Stimulated activated naive CD8-positive, alpha-beta T cell treated with anti-CD3 and anti-CD28 coated beads, Interleukin-15, amount 100 ng/mL, for 72 hours (primary cell): ENCODE measurements at regions not wholly inside any gene's neighbourhood (a gene's known extent, or its start where the extent isn't known, plus 50 kb on each side); places are given as distances from the start of the nearest gene placed in this dataset.
A peak's percentile ranks its signal among the peaks of the same experiment; 100 is the strongest.

ENCODE experiments used
- ATAC-seq: fragments of 150-1000 bp; cut with Tn5 transposase; 2 replicates; pipeline ENCODE4 v1.10.0; 2021; ENCODE audit warnings: mild to moderate bottlenecking, moderate library complexity
- DNase-seq, 2 donors: peaks; one replicate each; pipeline ENCODE4 v3.0.0; 2021 to 2022
- H3K27ac Mint-ChIP-seq, 2 donors: one replicate each; pipeline ENCODE4 v1.8.0; 2022; ENCODE audit warnings: mild to moderate bottlenecking in 2 of 2, mixed read lengths in 2 of 2, moderate library complexity in 2 of 2
- H3K27me3 Mint-ChIP-seq: one replicate; pipeline ENCODE4 v1.8.0; 2022; ENCODE audit warnings: mixed read lengths
- H3K4me1 Mint-ChIP-seq: one replicate; pipeline ENCODE4 v1.8.0; 2022; ENCODE audit warnings: mild to moderate bottlenecking, mixed read lengths
- H3K4me3 Mint-ChIP-seq, 2 donors: one replicate each; pipeline ENCODE4 v1.8.0; 2022; ENCODE audit warnings: mild to moderate bottlenecking in 2 of 2, mixed read lengths in 2 of 2, moderate library complexity in 1 of 2
- H3K9me3 Mint-ChIP-seq, 2 donors: one replicate each; pipeline ENCODE4 v1.8.0; 2022; ENCODE audit warnings: mixed read lengths in 2 of 2

DNA sequence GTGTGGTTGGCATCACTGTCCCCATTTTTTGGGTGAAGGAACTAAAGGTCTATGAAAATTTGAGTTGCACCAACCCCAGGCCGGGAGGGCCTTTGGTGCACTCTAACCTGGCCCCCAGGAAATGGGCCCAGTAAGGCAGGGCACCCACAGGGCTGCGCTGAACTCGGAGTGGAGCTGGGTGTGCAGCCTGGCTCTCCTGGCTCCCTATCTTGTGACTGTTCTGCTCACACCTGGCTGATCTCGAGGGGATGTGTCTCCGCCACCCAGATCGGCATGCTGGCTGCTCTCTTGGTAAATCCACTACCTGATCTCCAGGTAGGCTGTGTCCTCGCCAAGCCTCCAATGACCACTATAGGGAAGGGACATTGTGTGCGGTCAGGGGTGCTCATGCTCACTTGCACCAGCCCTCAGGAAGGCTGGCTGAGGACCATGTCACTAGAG lies 259.8 kb downstream of the NSG2 start:
- H3K9me3 Mint-ChIP-seq: no peaks in the 10 kb centered on the region
- ATAC-seq: no peak
- peaks cover 48% of the 10 kb centered on the region for H3K27me3 Mint-ChIP-seq
- no peak for DNase-seq
- no peak overlapping the region for H3K27ac Mint-ChIP-seq
- no peaks in the 10 kb centered on the region for H3K4me1 Mint-ChIP-seq
- H3K4me3 Mint-ChIP-seq: no peak overlapping the region

GRCh38 chr5:174306345-174307030 lies 261.0 kb downstream of the NSG2 start:
- Mint-ChIP-seq H3K4me3 (no peak overlapping the region), H3K9me3 (no peaks in the 10 kb centered on the region), H3K27me3 (peaks cover 60% of the 10 kb centered on the region)

DNA sequence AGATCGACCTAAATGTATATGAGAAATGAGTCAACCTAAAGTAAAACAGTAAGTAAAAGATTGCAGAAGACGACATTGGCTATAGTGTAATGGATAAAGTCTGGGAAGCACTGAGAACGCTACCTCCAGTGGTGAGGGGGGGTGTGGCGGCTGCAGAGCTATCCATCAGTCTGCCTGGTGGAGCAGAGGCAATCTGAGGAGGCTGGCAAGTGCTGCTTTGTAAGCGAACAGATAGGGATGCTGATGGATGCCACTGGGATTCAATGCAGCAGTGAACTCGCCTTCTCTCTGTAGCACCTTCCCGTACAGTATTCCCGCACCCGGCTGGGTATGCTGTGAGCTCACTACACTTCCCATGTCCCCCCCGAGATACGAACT lies 261.5 kb downstream of the NSG2 start:
- H3K27ac Mint-ChIP-seq: no peak overlapping the region
- ATAC-seq (no peak), DNase-seq (no peak)
- no peak overlapping the region for H3K4me3 Mint-ChIP-seq
- peaks cover 61% of the 10 kb centered on the region for H3K27me3 Mint-ChIP-seq
- H3K4me1 Mint-ChIP-seq: no peaks in the 10 kb centered on the region
- no peaks in the 10 kb centered on the region for H3K9me3 Mint-ChIP-seq

More at GRCh38 chr5:174306345-174307030, 261.0 kb downstream of the NSG2 start:
- DNase-seq (no peak), ATAC-seq (no peak)
- Mint-ChIP-seq H3K4me1 (no peaks in the 10 kb centered on the region), H3K27ac (peak overlapping the region in 1 of 2 donors; percentile 29)

GRCh38 chr5:174307656-174308271 lies 262.3 kb downstream of the NSG2 start:
- H3K4me3 Mint-ChIP-seq: no peak overlapping the region
- H3K27me3 Mint-ChIP-seq: peaks cover 61% of the 10 kb centered on the region
- no peaks in the 10 kb centered on the region for H3K4me1 Mint-ChIP-seq
- H3K9me3 Mint-ChIP-seq: no peaks in the 10 kb centered on the region
- ATAC-seq: no peak
- DNase-seq: no peak
- H3K27ac Mint-ChIP-seq: no peak overlapping the region

DNA sequence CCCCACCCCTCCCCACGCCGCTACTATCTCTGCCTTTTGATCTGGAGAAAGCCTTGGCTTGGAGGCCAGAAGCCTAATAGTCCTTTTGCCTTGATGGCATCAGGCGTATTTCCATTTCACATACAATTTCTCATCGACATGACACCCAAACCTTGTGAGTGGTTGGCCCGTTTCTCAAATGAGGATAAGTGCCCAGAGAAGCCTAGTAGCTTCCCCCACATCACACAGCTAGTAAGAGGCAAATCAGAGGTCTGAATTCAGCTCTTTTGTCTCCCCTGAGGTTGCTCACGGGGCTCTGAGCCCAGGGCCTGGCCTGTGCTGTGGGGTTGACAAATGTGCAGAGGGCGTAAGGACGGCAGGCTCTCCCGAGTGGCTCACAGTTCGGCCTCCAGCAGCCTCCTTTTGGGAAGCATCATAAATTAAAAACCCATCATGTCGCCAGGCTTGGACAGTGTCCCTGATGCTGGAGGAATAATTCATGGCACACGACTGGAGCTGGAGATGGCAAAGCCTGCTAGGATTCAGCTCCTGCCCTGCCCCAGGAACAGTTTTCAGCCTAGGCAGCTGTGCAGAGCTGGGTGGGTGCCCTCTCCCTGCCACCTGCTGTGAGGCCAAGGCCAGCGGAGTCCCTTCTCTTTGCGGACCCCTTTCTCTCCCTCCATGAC lies 263.8 kb downstream of the NSG2 start:
- H3K27ac Mint-ChIP-seq: peak overlapping the region in 1 of 2 donors; percentile 65
- H3K9me3 Mint-ChIP-seq: no peaks in the 10 kb centered on the region
- no peak overlapping the region for H3K4me3 Mint-ChIP-seq
- no peaks in the 10 kb centered on the region for H3K4me1 Mint-ChIP-seq
- ATAC-seq (no peak), DNase-seq (no peak)
- H3K27me3 Mint-ChIP-seq: peaks cover 63% of the 10 kb centered on the region

- DNase-seq: no peak
- Mint-ChIP-seq H3K9me3 (no peaks in the 10 kb centered on the region), H3K4me3 (no peak overlapping the region), H3K27ac (no peak overlapping the region), H3K4me1 (no peaks in the 10 kb centered on the region), H3K27me3 (peaks cover 73% of the 10 kb centered on the region)
- no peak for ATAC-seq
Observed at GRCh38 chr5:174310243-174310642, 264.7 kb downstream of the NSG2 start.

DNA sequence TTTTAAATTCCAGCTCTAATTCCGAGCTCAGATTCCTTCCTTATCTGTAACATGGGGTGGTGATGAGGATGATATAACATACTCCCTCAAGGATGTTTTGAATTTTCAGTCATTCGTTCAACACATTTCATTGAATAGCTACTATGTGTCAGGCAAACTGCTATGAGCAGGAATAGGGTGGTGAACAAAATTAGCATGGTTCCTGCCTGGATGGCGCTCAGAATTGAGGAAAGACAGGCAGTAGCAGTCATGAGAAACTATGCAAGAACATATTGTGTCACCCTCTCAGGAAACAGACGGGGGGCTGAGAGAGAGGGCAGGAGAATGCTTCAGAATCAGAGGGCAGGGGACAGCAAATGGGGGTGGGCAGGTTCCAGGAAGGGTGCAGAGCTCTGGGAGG lies 265.2 kb downstream of the NSG2 start:
- DNase-seq: no peak
- Mint-ChIP-seq H3K27me3 (peaks cover 73% of the 10 kb centered on the region), H3K4me1 (no peaks in the 10 kb centered on the region), H3K27ac (no peak overlapping the region), H3K9me3 (no peaks in the 10 kb centered on the region), H3K4me3 (no peak overlapping the region)
- no peak for ATAC-seq

GRCh38 chr5:174311121-174311520 lies 265.6 kb downstream of the NSG2 start:
- peak; percentile 30 for ATAC-seq
- Mint-ChIP-seq H3K4me3 (no peak overlapping the region), H3K4me1 (no peaks in the 10 kb centered on the region), H3K9me3 (no peaks in the 10 kb centered on the region), H3K27me3 (peaks cover 70% of the 10 kb centered on the region), H3K27ac (no peak overlapping the region)
- DNase-seq: no peak

- Mint-ChIP-seq H3K9me3 (no peaks in the 10 kb centered on the region), H3K4me1 (no peaks in the 10 kb centered on the region), H3K4me3 (peak overlapping the region in 1 of 2 donors; percentile 34), H3K27me3 (peaks cover 65% of the 10 kb centered on the region), H3K27ac (no peak overlapping the region)
- DNase-seq (peak; percentile 61 to 69), ATAC-seq (peak; percentile 75)
Observed at GRCh38 chr5:174311531-174312269, 266.2 kb downstream of the NSG2 start.

DNA sequence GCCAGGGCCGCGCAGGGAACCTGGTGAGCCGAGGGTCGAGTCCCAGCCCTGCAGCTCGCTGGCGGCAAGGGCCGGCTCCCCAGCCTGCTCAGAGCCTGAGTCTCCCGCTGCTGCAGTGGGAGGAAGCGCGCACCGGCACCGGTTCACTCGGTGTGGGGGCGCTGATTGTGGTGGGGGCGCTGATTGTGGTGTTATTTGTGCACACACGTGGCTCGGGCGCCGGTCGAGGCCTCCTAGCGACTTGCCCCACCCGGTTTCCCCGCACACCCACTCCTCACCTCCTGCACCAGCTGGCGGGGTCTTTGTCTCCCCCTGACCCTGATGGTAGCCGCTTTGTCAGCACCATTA lies 266.7 kb downstream of the NSG2 start:
- Mint-ChIP-seq H3K9me3 (no peaks in the 10 kb centered on the region), H3K4me3 (no peak overlapping the region), H3K27ac (no peak overlapping the region), H3K27me3 (peaks cover 65% of the 10 kb centered on the region), H3K4me1 (no peaks in the 10 kb centered on the region)
- ATAC-seq (no peak), DNase-seq (no peak)

DNA sequence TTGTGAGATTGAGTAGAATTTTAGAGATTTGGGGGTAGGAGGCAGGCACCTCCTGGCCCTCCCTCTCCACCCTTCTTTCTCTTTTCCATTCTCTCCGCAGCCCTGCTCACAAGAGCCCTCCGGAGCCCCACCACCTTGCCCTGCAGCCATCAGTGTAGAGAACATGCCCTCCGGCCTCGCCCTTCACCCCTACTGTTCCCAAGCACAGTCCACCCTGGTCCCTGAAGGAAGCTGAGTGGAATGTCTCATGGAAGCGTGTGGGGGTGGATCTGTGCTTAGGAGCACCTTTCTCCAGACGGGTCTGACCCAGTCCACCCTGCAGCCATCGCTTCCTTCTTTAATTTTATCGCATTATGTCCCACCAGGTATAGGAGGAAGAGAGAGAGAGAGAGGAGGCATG lies 267.1 kb downstream of the NSG2 start:
- no peak overlapping the region for H3K27ac Mint-ChIP-seq
- H3K27me3 Mint-ChIP-seq: peaks cover 65% of the 10 kb centered on the region
- no peaks in the 10 kb centered on the region for H3K9me3 Mint-ChIP-seq
- no peak overlapping the region for H3K4me3 Mint-ChIP-seq
- DNase-seq (no peak), ATAC-seq (no peak)
- H3K4me1 Mint-ChIP-seq: no peaks in the 10 kb centered on the region

DNA sequence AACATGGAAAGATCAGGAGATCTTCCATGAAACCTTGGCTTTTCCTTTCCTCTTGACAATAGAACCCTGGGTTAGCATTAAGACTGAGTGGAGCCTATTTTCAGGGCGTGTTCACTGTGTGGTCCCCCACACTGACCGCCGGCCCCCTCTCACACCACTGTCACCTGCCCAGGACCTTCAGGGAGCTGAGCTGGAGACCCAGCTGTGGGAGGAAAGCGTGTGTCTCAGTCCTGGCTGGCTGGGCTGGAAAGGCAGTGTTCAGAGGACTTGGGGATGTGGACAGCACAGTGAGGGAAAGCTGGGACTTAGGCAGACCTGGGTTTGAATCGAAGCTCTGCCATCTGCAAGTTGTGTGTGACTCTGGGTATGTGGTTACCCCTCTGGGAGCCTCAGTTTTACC lies 268.1 kb downstream of the NSG2 start:
- peaks cover 65% of the 10 kb centered on the region for H3K27me3 Mint-ChIP-seq
- ATAC-seq: no peak

GRCh38 chr5:174314261-174314660 lies 268.8 kb downstream of the NSG2 start:
- no peaks in the 10 kb centered on the region for H3K4me1 Mint-ChIP-seq
- H3K4me3 Mint-ChIP-seq: no peak overlapping the region
- H3K9me3 Mint-ChIP-seq: no peaks in the 10 kb centered on the region
- H3K27ac Mint-ChIP-seq: peak overlapping the region in 1 of 2 donors; percentile 28
- no peak for ATAC-seq
- DNase-seq: no peak
- peaks cover 67% of the 10 kb centered on the region for H3K27me3 Mint-ChIP-seq

More for the DNA sequence above, 268.1 kb downstream of the NSG2 start:
- no peak for DNase-seq
- Mint-ChIP-seq H3K4me3 (no peak overlapping the region), H3K27ac (no peak overlapping the region), H3K9me3 (no peaks in the 10 kb centered on the region), H3K4me1 (no peaks in the 10 kb centered on the region)

DNA sequence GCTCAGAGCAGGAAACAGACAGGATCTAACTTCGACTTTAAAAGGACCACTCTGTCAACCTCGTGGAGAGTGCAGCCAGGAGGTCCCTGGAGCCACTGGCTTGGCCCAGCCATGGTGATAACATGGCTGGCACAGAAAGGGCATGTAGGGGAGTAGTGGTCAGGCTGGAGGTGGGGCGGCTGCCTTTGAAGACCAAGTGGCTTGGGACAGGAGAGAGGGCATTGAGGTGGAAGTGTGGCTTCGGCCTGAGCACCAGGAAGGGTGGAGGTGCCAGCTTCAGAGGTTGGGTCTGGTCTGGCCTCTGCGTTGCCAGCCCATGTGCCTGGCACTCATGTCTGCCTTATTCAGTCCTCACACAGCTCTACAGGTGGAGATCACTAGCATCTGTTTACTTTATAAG lies 270.0 kb downstream of the NSG2 start:
- Mint-ChIP-seq H3K27me3 (peaks cover 64% of the 10 kb centered on the region), H3K27ac (no peak overlapping the region), H3K9me3 (no peaks in the 10 kb centered on the region), H3K4me3 (no peak overlapping the region), H3K4me1 (no peaks in the 10 kb centered on the region)
- ATAC-seq (no peak), DNase-seq (no peak)

DNA sequence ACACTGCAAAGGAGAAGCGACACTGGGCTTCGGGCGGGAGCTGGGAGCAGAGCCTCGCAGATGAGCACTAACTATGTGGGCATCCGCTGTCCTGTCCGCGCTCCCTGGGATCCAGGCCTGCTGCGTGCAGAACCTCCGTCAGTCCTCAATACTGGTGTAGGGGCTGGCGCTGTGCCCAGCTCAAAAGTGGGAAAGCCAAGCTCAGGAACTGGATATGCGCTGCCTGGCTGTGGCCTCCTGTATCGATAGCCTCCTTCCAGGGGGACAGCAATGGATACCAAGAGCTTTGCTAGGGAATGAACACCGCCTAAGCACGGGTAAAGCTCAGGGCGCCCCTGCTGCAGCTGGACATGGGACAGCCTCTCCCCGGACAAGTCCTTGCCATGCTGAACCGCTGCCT lies 270.4 kb downstream of the NSG2 start:
- no peak for DNase-seq
- Mint-ChIP-seq H3K27ac (no peak overlapping the region), H3K4me1 (no peaks in the 10 kb centered on the region), H3K4me3 (no peak overlapping the region), H3K9me3 (no peaks in the 10 kb centered on the region), H3K27me3 (peaks cover 60% of the 10 kb centered on the region)
- ATAC-seq: no peak

DNA sequence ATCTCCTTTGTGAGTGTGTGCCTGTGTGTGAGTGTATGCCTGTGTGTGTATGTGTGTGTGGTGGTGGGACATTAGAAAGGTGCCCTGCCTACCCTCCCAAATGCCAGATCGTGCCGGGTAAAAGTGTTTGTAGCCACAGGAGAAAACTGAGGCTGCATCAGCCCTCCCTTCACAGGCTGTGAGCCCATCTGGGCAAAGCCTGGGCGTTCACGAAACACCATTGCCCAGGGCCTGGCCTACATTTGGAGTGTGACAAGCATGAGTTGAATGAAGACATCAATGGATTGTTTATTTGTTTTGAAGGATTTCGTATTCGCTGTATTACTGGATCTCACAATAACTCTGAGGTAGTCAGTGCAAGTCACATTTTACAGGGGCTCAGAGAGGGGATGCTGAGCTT lies 270.8 kb downstream of the NSG2 start:
- no peak overlapping the region for H3K4me3 Mint-ChIP-seq
- ATAC-seq (no peak), DNase-seq (no peak)
- H3K4me1 Mint-ChIP-seq: no peaks in the 10 kb centered on the region
- peaks cover 60% of the 10 kb centered on the region for H3K27me3 Mint-ChIP-seq
- no peaks in the 10 kb centered on the region for H3K9me3 Mint-ChIP-seq
- H3K27ac Mint-ChIP-seq: no peak overlapping the region
